Retinal pigment epithelial cell (primary cell): ENCODE measurements at regions not wholly inside any gene's neighbourhood (a gene's known extent, or its start where the extent isn't known, plus 50 kb on each side); places are given as distances from the start of the nearest gene placed in this dataset.

Experiments
- DNase-seq: peaks from one replicate; pipeline ENCODE4 v3.0.0-alpha.2; 2010; ENCODE audit warnings: low read depth
- H3K4me3 ChIP-seq: 2 replicates; pipeline ENCODE4 v1.5.1; 2011; ENCODE audit warnings: mild to moderate bottlenecking, low read length, control low read depth, moderate library complexity
- CTCF ChIP-seq: conservative IDR thresholded peaks from 2 replicates; pipeline ENCODE4 v1.5.1; 2011; ENCODE audit warnings: low read depth, low read length, control low read depth, inconsistent platforms

- no peak for TF ChIP-seq CTCF
- no peak for DNase-seq
- H3K4me3 ChIP-seq: no peak overlapping the region
These were observed 54.3 kb upstream of the MAGEB2 start for GRCh38 chrX:30161043-30161442.
